Trophoblast cell (in vitro differentiated cells and primary cell): ENCODE measurements at regions not wholly inside any gene's neighbourhood (a gene's known extent, or its start where the extent isn't known, plus 50 kb on each side); places are given as distances from the start of the nearest gene placed in this dataset.

Experiments used
- DNase-seq, 2 donors: peaks; one replicate each; pipeline ENCODE4 v3.0.0-alpha.2; 2016
- H2AFZ ChIP-seq: 2 replicates; pipeline ENCODE4 v1.6.1; 2013; ENCODE audit warnings: low read length, moderate library complexity, mild to moderate bottlenecking; ENCODE audit not compliant: insufficient read depth, poor library complexity
- H2AK5ac ChIP-seq: 2 replicates; pipeline ENCODE4 v1.6.1; 2013; ENCODE audit warnings: mild to moderate bottlenecking, low read length
- H2BK120ac ChIP-seq: 2 replicates; pipeline ENCODE4 v1.6.1; 2013; ENCODE audit warnings: low read length, mild to moderate bottlenecking, moderate library complexity; ENCODE audit not compliant: insufficient read depth, poor library complexity
- H2BK12ac ChIP-seq: 2 replicates; pipeline ENCODE4 v1.6.1; 2013; ENCODE audit warnings: mild to moderate bottlenecking, low read length, moderate library complexity
- H2BK5ac ChIP-seq: 2 replicates; pipeline ENCODE4 v1.6.1; 2013; ENCODE audit warnings: low read length, low read depth, moderate library complexity, mild to moderate bottlenecking; ENCODE audit not compliant: poor library complexity
- H3K14ac ChIP-seq: 2 replicates; pipeline ENCODE4 v1.6.1; 2013; ENCODE audit warnings: mild to moderate bottlenecking, low read length
- H3K18ac ChIP-seq: 2 replicates; pipeline ENCODE4 v1.6.1; 2013; ENCODE audit warnings: mild to moderate bottlenecking, low read length
- H3K23ac ChIP-seq: 2 replicates; pipeline ENCODE4 v1.6.1; 2013; ENCODE audit warnings: low read length
- H3K27ac ChIP-seq: 2 replicates; pipeline ENCODE4 v1.5.1; 2013; ENCODE audit warnings: low read depth, mild to moderate bottlenecking, inconsistent platforms, low read length, moderate library complexity
- H3K27me3 ChIP-seq: 2 replicates; pipeline ENCODE4 v1.6.1; 2013; ENCODE audit warnings: inconsistent platforms, mild to moderate bottlenecking, low read length, moderate library complexity; ENCODE audit not compliant: insufficient read depth
- H3K36me3 ChIP-seq, 2 experiments: 1 replicate in 1 of 2; 2 replicates in 1 of 2; pipeline ENCODE4 v1.6.1; 2013; ENCODE audit warnings: low read length in 2 of 2, mild to moderate bottlenecking in 2 of 2, moderate library complexity in 1 of 2; ENCODE audit not compliant: insufficient read depth in 2 of 2, control insufficient read depth in 1 of 2
- H3K4ac ChIP-seq: 2 replicates; pipeline ENCODE4 v1.6.1; 2013; ENCODE audit warnings: low read depth, mild to moderate bottlenecking, low read length, moderate library complexity
- H3K4me1 ChIP-seq, 2 experiments: 1 replicate in 1 of 2; 2 replicates in 1 of 2; pipeline ENCODE4 v1.6.1; 2013; ENCODE audit warnings: low read length in 2 of 2, mild to moderate bottlenecking in 2 of 2, moderate library complexity in 1 of 2; ENCODE audit not compliant: insufficient read depth in 2 of 2, control insufficient read depth in 1 of 2
- H3K4me2 ChIP-seq: 2 replicates; pipeline ENCODE4 v1.6.1; 2013; ENCODE audit warnings: inconsistent platforms, mild to moderate bottlenecking, low read length, moderate library complexity
- H3K4me3 ChIP-seq: 2 replicates; pipeline ENCODE4 v1.5.1; 2013; ENCODE audit warnings: mild to moderate bottlenecking, low read depth, low read length, inconsistent platforms
- H3K79me1 ChIP-seq: one replicate; pipeline ENCODE4 v1.6.1; 2013; ENCODE audit warnings: low read length
- H3K79me2 ChIP-seq: 2 replicates; pipeline ENCODE4 v1.6.1; 2013; ENCODE audit warnings: low read length, mild to moderate bottlenecking; ENCODE audit not compliant: control insufficient read depth, insufficient read depth, poor library complexity
- H3K9ac ChIP-seq: 2 replicates; pipeline ENCODE4 v1.6.1; 2013; ENCODE audit warnings: mild to moderate bottlenecking, low read length
- H3K9me3 ChIP-seq: 2 replicates; pipeline ENCODE4 v1.6.1; 2013; ENCODE audit warnings: low read depth, mild to moderate bottlenecking, control low read depth, inconsistent platforms, low read length; ENCODE audit not compliant: insufficient read depth
- H4K12ac ChIP-seq: 2 replicates; pipeline ENCODE4 v1.6.1; 2013; ENCODE audit warnings: low read depth, mild to moderate bottlenecking, low read length, moderate library complexity
- H4K8ac ChIP-seq: 2 replicates; pipeline ENCODE4 v1.6.1; 2013; ENCODE audit warnings: low read depth, mild to moderate bottlenecking, low read length, moderate library complexity
- H4K91ac ChIP-seq: one replicate; pipeline ENCODE4 v1.6.1; 2013; ENCODE audit warnings: low read depth, mild to moderate bottlenecking, low read length, moderate library complexity
- WGBS: extraction: QIAGEN DNeasy Blood & Tissue Kit; methylation state at CpG from one replicate; pipeline ENCODE4 v1.1.7; 2013; ENCODE audit warnings: missing lambda C conversion rate; ENCODE audit not compliant: insufficient read length, insufficient coverage; ENCODE audit errors: extremely low coverage; 5-methylcytosine and 5-hydroxymethylcytosine counted together

GRCh38 chr18:40976050-40976449 is 979.0 kb upstream of the PIK3C3 start:
- H3K9ac ChIP-seq, result no peak overlapping the region
- no peak overlapping the region for H3K4me2 ChIP-seq
- H3K27me3 ChIP-seq, result no peaks in the 10 kb centered on the region
- H3K4ac ChIP-seq, result no peak overlapping the region
- H2BK5ac ChIP-seq, result no peak overlapping the region
- no peaks in the 10 kb centered on the region for H3K79me2 ChIP-seq
- no peak overlapping the region for H4K91ac ChIP-seq
- no peak for DNase-seq
- no peak overlapping the region for H2AK5ac ChIP-seq
- no peak overlapping the region for H2BK120ac ChIP-seq
- no peak overlapping the region for H3K14ac ChIP-seq
- H3K4me3 ChIP-seq, result no peak overlapping the region
- H3K9me3 ChIP-seq, result peaks cover 5% of the 10 kb centered on the region
- no peaks in the 10 kb centered on the region for H3K79me1 ChIP-seq
- no peak overlapping the region for H3K23ac ChIP-seq
- H2BK12ac ChIP-seq, result no peak overlapping the region
- H4K12ac ChIP-seq, result no peak overlapping the region
- H3K4me1 ChIP-seq, result no peaks in the 10 kb centered on the region
- H3K18ac ChIP-seq, result no peak overlapping the region
- WGBS, result no CpG with 5 or more reads among the region's 4 CpGs
- H2AFZ ChIP-seq, result no peak overlapping the region
- H3K27ac ChIP-seq, result no peak overlapping the region
- H3K36me3 ChIP-seq, result no peaks in the 10 kb centered on the region
- H4K8ac ChIP-seq, result no peak overlapping the region

- Histone ChIP-seq H2BK5ac (no peak overlapping the region), H3K27ac (no peak overlapping the region), H2AK5ac (no peak overlapping the region), H2BK120ac (no peak overlapping the region), H2AFZ (no peak overlapping the region), H2BK12ac (no peak overlapping the region), H3K36me3 (no peaks in the 10 kb centered on the region), H3K4me1 (no peaks in the 10 kb centered on the region), H3K18ac (no peak overlapping the region), H3K14ac (no peak overlapping the region), H3K27me3 (no peaks in the 10 kb centered on the region), H3K23ac (no peak overlapping the region), H4K12ac (no peak overlapping the region), H3K9ac (no peak overlapping the region), H3K9me3 (peaks cover 5% of the 10 kb centered on the region), H4K91ac (no peak overlapping the region), H3K79me1 (no peaks in the 10 kb centered on the region), H3K4me2 (no peak overlapping the region), H3K4ac (no peak overlapping the region), H3K4me3 (no peak overlapping the region), H4K8ac (no peak overlapping the region), H3K79me2 (no peaks in the 10 kb centered on the region)
- DNase-seq, result no peak
Measured at GRCh38 chr18:40974448-40974847, 980.6 kb upstream of the PIK3C3 start.

- H3K27ac ChIP-seq, result no peak overlapping the region
- no peaks in the 10 kb centered on the region for H3K79me2 ChIP-seq
- H4K12ac ChIP-seq, result no peak overlapping the region
- no peak overlapping the region for H4K8ac ChIP-seq
- H2BK12ac ChIP-seq, result no peak overlapping the region
- H2AK5ac ChIP-seq, result no peak overlapping the region
- WGBS, result no CpG with 5 or more reads among the region's 1 CpG
- H3K18ac ChIP-seq, result no peak overlapping the region
- H3K14ac ChIP-seq, result no peak overlapping the region
- H3K36me3 ChIP-seq, result no peaks in the 10 kb centered on the region
- H2BK120ac ChIP-seq, result no peak overlapping the region
- H3K23ac ChIP-seq, result no peak overlapping the region
- H3K4ac ChIP-seq, result no peak overlapping the region
- H3K9ac ChIP-seq, result no peak overlapping the region
- no peaks in the 10 kb centered on the region for H3K79me1 ChIP-seq
- H3K4me3 ChIP-seq, result no peak overlapping the region
- H4K91ac ChIP-seq, result no peak overlapping the region
- H2AFZ ChIP-seq, result no peak overlapping the region
- H2BK5ac ChIP-seq, result no peak overlapping the region
- no peak overlapping the region for H3K4me2 ChIP-seq
- H3K27me3 ChIP-seq, result no peaks in the 10 kb centered on the region
- no peak for DNase-seq
- no peaks in the 10 kb centered on the region for H3K9me3 ChIP-seq
- H3K4me1 ChIP-seq, result no peaks in the 10 kb centered on the region
Measured at GRCh38 chr18:40962784-40963183, 992.2 kb upstream of the PIK3C3 start.

GRCh38 chr18:40957533-40958070 is 997.4 kb upstream of the PIK3C3 start:
- DNase-seq, result no peak
- Histone ChIP-seq H3K36me3 (no peaks in the 10 kb centered on the region), H3K27me3 (no peaks in the 10 kb centered on the region), H4K8ac (no peak overlapping the region), H3K18ac (no peak overlapping the region), H3K79me2 (no peaks in the 10 kb centered on the region), H3K14ac (no peak overlapping the region), H3K4me2 (no peak overlapping the region), H4K12ac (no peak overlapping the region), H4K91ac (no peak overlapping the region), H3K27ac (no peak overlapping the region), H3K79me1 (no peaks in the 10 kb centered on the region), H3K4me1 (no peaks in the 10 kb centered on the region), H2BK5ac (no peak overlapping the region), H2AFZ (no peak overlapping the region), H3K23ac (no peak overlapping the region), H2AK5ac (no peak overlapping the region), H3K9me3 (peaks cover 2% of the 10 kb centered on the region), H3K9ac (no peak overlapping the region), H2BK12ac (no peak overlapping the region), H2BK120ac (no peak overlapping the region), H3K4me3 (no peak overlapping the region), H3K4ac (no peak overlapping the region)
- no CpG with 5 or more reads among the region's 2 CpGs for WGBS
